HCT116 (cell line): ENCODE measurements at regions not wholly inside any gene's neighbourhood (a gene's known extent, or its start where the extent isn't known, plus 50 kb on each side); places are given as distances from the start of the nearest gene placed in this dataset.

Experiments used
- ATAC-seq: fragments of 200-7000 bp; cut with Tn5 transposase; 2 replicates; pipeline ENCODE4 v1.9.1; 2020; ENCODE audit warnings: mild to moderate bottlenecking, moderate library complexity
- BruUV-seq: library from RNA; stranded (reverse); fragments of 400-500 nt; replicated peaks from 2 replicates; lab custom pipeline; 2021; lab: Mats Ljungman, UMichigan
- CTCF ChIA-PET: fragments of 300-600 bp; sonication (Branson Sonifier 250); formaldehyde crosslinking; loops from one replicate; lab custom pipeline; 2021; ENCODE audit warnings: antibody characterized with exemption; lab: Charles Lee
- POLR2A ChIA-PET: fragments of 300-600, 350-600 bp; sonication (Branson Sonifier 250); formaldehyde crosslinking; loops from one replicate; lab custom pipeline; 2021; ENCODE audit warnings: antibody characterized with exemption; lab: Charles Lee
- RAD21 ChIA-PET, 2 experiments: fragments of 300-600 bp; sonication (Branson Sonifier 250); formaldehyde crosslinking; loops; one replicate each; lab custom pipeline; 2023; ENCODE audit warnings: low total read pairs in 2 of 2; ENCODE audit not compliant: uncharacterized antibody in 2 of 2, unreplicated experiment in 2 of 2, low non-redundant PET in 1 of 2; lab: Charles Lee
- DNase-seq: peaks from one replicate; pipeline ENCODE4 v3.0.0-alpha.2; 2010; ENCODE audit warnings: low read depth, low spot score
- H2AFZ ChIP-seq: fragments of 200-600 bp; shearing (Covaris generic), sonication (generic); 2 replicates; pipeline ENCODE4 v1.6.1; 2017; ENCODE audit warnings: low read depth, mixed run types, mixed read lengths, antibody characterized with exemption, low read length; ENCODE audit not compliant: poor library complexity, severe bottlenecking
- H3K27ac ChIP-seq: 2 replicates; pipeline ENCODE4 v1.5.1; 2012; ENCODE audit warnings: low read depth, low read length
- H3K27me3 ChIP-seq: fragments of 200-600 bp; sonication (generic); 2 replicates; pipeline ENCODE4 v1.6.1; 2016; ENCODE audit warnings: mixed run types, low read length, mixed read lengths; ENCODE audit not compliant: insufficient read depth
- H3K36me3 ChIP-seq, 2 experiments: fragments of 200-500 bp in 1 of 2; fragments of 200-600 bp in 1 of 2; sonication (Bioruptor generic) in 1 of 2; sonication (generic) in 1 of 2; 2 replicates each; pipeline versions ENCODE4 v1.5.1 to v1.6.1; 2014 to 2016; ENCODE audit warnings: low read length in 2 of 2, inconsistent platforms in 1 of 2, mixed read lengths in 1 of 2, mixed run types in 1 of 2; ENCODE audit not compliant: insufficient read depth in 2 of 2, control insufficient read depth in 1 of 2
- H3K4me1 ChIP-seq, 2 experiments: fragments of 200-600 bp in 1 of 2; sonication (generic) in 1 of 2; 2 replicates each; pipeline versions ENCODE4 v1.5.1 to v1.6.1; 2012 to 2017; ENCODE audit warnings: low read length in 2 of 2, inconsistent platforms in 1 of 2, mild to moderate bottlenecking in 1 of 2, mixed read lengths in 1 of 2, mixed run types in 1 of 2, moderate library complexity in 1 of 2; ENCODE audit not compliant: insufficient read depth in 2 of 2, control insufficient read depth in 1 of 2
- H3K4me2 ChIP-seq: fragments of 200-600 bp; sonication (generic); 2 replicates; pipeline ENCODE4 v1.6.1; 2017; ENCODE audit warnings: mixed run types, low read length, mixed read lengths
- H3K4me3 ChIP-seq, 2 experiments: fragments of 200-600 bp in 1 of 2; sonication (generic) in 1 of 2; replicated peaks in 1 of 2; 2 replicates each; pipeline ENCODE4 v1.5.1; 2011 to 2016; ENCODE audit warnings: low read length in 2 of 2, control low read depth in 1 of 2, low read depth in 1 of 2, mild to moderate bottlenecking in 1 of 2, mixed read lengths in 1 of 2, mixed run types in 1 of 2
- H3K79me2 ChIP-seq: fragments of 200-600 bp; sonication (generic); 2 replicates; pipeline ENCODE4 v1.6.1; 2017; ENCODE audit warnings: mild to moderate bottlenecking, mixed run types, low read length, moderate library complexity, mixed read lengths; ENCODE audit not compliant: insufficient read depth
- H3K9ac ChIP-seq: fragments of 200-600 bp; sonication (generic); 2 replicates; pipeline ENCODE4 v1.6.1; 2016; ENCODE audit warnings: low read length, mixed read lengths
- H3K9me2 ChIP-seq: fragments of 200-600 bp; sonication (generic), shearing (Covaris generic); 2 replicates; pipeline ENCODE4 v1.6.1; 2017; ENCODE audit warnings: mixed run types, mild to moderate bottlenecking, moderate library complexity; ENCODE audit not compliant: insufficient read depth
- H3K9me3 ChIP-seq, 2 experiments: fragments of 200-500 bp in 1 of 2; fragments of 200-600 bp in 1 of 2; sonication (Bioruptor generic) in 1 of 2; sonication (generic) in 1 of 2; 2 replicates each; pipeline ENCODE4 v1.6.1; 2014 to 2017; ENCODE audit warnings: low read length in 2 of 2, mixed read lengths in 2 of 2, inconsistent platforms in 1 of 2, low read depth in 1 of 2, mild to moderate bottlenecking in 1 of 2, mixed run types in 1 of 2, moderate library complexity in 1 of 2; ENCODE audit not compliant: control insufficient read depth in 1 of 2, insufficient read depth in 1 of 2
- H4K20me1 ChIP-seq: fragments of 200-600 bp; sonication (generic), shearing (Covaris generic); 2 replicates; pipeline ENCODE4 v1.6.1; 2017; ENCODE audit warnings: mixed run types, mild to moderate bottlenecking, moderate library complexity; ENCODE audit not compliant: insufficient read depth
- CBX3 ChIP-seq: IDR thresholded peaks from 2 replicates; pipeline ENCODE4 v1.6.1; 2012; ENCODE audit warnings: low read depth
- CEBPB ChIP-seq: IDR thresholded peaks from 2 replicates; pipeline ENCODE4 v1.6.1; 2012; ENCODE audit warnings: low read depth
- EGR1 ChIP-seq: IDR thresholded peaks from 2 replicates; pipeline ENCODE4 v1.6.1; 2012; ENCODE audit warnings: low read depth
- ELF1 ChIP-seq: IDR thresholded peaks from 2 replicates; pipeline ENCODE4 v1.6.1; 2012; ENCODE audit warnings: low read depth, borderline replicate concordance
- EZH2phosphoT487 ChIP-seq: fragments of 200-600 bp; IDR thresholded peaks from 2 replicates; pipeline ENCODE4 v1.6.1; 2018; ENCODE audit warnings: antibody characterized with exemption, borderline replicate concordance
- JUND ChIP-seq: IDR thresholded peaks from 2 replicates; pipeline ENCODE4 v1.6.1; 2012
- POLR2A ChIP-seq: IDR thresholded peaks from 2 replicates; pipeline ENCODE4 v1.7.0; 2011; ENCODE audit warnings: borderline replicate concordance; ENCODE audit not compliant: insufficient read depth, insufficient read length; ENCODE audit errors: extremely low read depth
- RAD21 ChIP-seq: IDR thresholded peaks from 2 replicates; pipeline ENCODE4 v1.6.1; 2012; ENCODE audit warnings: low read depth, mild to moderate bottlenecking
- SIN3A ChIP-seq: IDR thresholded peaks from 2 replicates; pipeline ENCODE4 v1.6.1; 2012; ENCODE audit warnings: low read depth
- SP1 ChIP-seq: IDR thresholded peaks from 2 replicates; pipeline ENCODE4 v1.6.1; 2012; ENCODE audit warnings: low read depth
- SRF ChIP-seq: IDR thresholded peaks from 2 replicates; pipeline ENCODE4 v1.6.1; 2012; ENCODE audit warnings: low read depth
- TCF7L2 ChIP-seq: IDR thresholded peaks from 2 replicates; pipeline ENCODE4 v1.7.0; 2011; ENCODE audit warnings: borderline replicate concordance, inconsistent platforms; ENCODE audit not compliant: insufficient read depth, insufficient read length; ENCODE audit errors: extremely low read depth
- ZFX ChIP-seq: fragments of 450-650 bp; IDR thresholded peaks from 2 replicates; pipeline ENCODE4 v1.6.1; 2017
- ZNF274 ChIP-seq: fragments of 200-500 bp; sonication (Bioruptor generic); IDR thresholded peaks from 2 replicates; pipeline ENCODE4 v1.6.1; 2014; ENCODE audit warnings: mild to moderate bottlenecking, low read depth, low read length, inconsistent platforms
- intact Hi-C: fragments of 100-400 bp; cut with micrococcal nuclease; formaldehyde crosslinking; loops from 2 replicates; pipeline ENCODE4 v1.10.0; 2022
- TF ChIP-seq, protein P1 (sequence below), 3 experiments: fragments of 200-600 bp in 1 of 3; sonication (generic) in 1 of 3; IDR thresholded peaks in 2 of 3; conservative IDR thresholded peaks in 1 of 3; 2 replicates each; pipeline ENCODE4 v1.5.1; 2012 to 2017; ENCODE audit warnings: low read depth in 2 of 3, low read length in 2 of 3, antibody characterized with exemption in 1 of 3, borderline replicate concordance in 1 of 3, control low read depth in 1 of 3, mild to moderate bottlenecking in 1 of 3, mixed read lengths in 1 of 3, mixed run types in 1 of 3, moderate library complexity in 1 of 3; ENCODE audit not compliant: insufficient read depth in 1 of 3
- TF ChIP-seq, protein P2 (sequence below): IDR thresholded peaks from 2 replicates; pipeline ENCODE4 v1.6.1; 2011; ENCODE audit warnings: mild to moderate bottlenecking, low read length, moderate library complexity; ENCODE audit not compliant: insufficient replicate concordance; ENCODE audit errors: extremely low read depth
- TF ChIP-seq, protein P3 (sequence below): IDR thresholded peaks from 2 replicates; pipeline ENCODE4 v1.6.1; 2012; ENCODE audit warnings: low read depth
- TF ChIP-seq, protein P4 (sequence below): IDR thresholded peaks from 2 replicates; pipeline ENCODE4 v1.6.1; 2012

DNA sequence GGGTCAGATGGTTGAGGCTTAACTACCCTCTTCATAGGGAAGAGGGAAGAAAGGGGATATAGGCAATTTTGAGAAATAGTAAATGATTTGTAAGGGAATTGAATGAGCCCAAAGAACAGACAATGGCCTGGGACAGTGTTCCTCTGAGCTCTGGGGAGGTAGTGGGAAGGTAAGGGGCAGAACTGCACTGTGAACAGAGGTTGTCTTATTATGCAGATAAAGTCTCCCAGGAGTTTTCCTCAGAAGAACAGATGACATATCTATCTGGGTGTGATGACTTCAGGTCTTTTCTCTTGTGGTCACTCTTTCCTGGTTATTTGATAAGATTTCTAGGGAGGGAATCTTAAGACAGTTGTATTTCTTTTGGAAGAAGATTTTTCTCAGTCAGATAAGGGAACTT, 296.1 kb downstream of the ZEB1 start:
- no peaks in the 10 kb centered on the region for H3K79me2 ChIP-seq
- ATAC-seq = no peak
- no peaks in the 10 kb centered on the region for H3K9me3 ChIP-seq
- no peaks in the 10 kb centered on the region for H3K27me3 ChIP-seq
- no peaks in the 10 kb centered on the region for H3K9me2 ChIP-seq
- no peak overlapping the region for H3K4me3 ChIP-seq
- RAD21 ChIA-PET = no interaction called here
- TF ChIP-seq CEBPB (no peak), EZH2phosphoT487 (no peak), POLR2A (no peak), EGR1 (no peak), JUND (no peak), ZFX (no peak), SP1 (no peak), TCF7L2 (no peak), SRF (no peak), ELF1 (no peak), SIN3A (no peak), ZNF274 (no peak), RAD21 (no peak), CBX3 (no peak)
- TF ChIP-seq, protein P1, sequence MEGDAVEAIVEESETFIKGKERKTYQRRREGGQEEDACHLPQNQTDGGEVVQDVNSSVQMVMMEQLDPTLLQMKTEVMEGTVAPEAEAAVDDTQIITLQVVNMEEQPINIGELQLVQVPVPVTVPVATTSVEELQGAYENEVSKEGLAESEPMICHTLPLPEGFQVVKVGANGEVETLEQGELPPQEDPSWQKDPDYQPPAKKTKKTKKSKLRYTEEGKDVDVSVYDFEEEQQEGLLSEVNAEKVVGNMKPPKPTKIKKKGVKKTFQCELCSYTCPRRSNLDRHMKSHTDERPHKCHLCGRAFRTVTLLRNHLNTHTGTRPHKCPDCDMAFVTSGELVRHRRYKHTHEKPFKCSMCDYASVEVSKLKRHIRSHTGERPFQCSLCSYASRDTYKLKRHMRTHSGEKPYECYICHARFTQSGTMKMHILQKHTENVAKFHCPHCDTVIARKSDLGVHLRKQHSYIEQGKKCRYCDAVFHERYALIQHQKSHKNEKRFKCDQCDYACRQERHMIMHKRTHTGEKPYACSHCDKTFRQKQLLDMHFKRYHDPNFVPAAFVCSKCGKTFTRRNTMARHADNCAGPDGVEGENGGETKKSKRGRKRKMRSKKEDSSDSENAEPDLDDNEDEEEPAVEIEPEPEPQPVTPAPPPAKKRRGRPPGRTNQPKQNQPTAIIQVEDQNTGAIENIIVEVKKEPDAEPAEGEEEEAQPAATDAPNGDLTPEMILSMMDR (IDR thresholded peaks at IDR 0.05 in 2 of 3, conservative IDR thresholded peaks at IDR 0.05 in 1 of 3; ENCODE audit: borderline replicate concordance in 1 of 3, insufficient read depth in 1 of 3, low read depth in 2 of 3, low read length in 2 of 3) = no peak
- TF ChIP-seq, protein P2, sequence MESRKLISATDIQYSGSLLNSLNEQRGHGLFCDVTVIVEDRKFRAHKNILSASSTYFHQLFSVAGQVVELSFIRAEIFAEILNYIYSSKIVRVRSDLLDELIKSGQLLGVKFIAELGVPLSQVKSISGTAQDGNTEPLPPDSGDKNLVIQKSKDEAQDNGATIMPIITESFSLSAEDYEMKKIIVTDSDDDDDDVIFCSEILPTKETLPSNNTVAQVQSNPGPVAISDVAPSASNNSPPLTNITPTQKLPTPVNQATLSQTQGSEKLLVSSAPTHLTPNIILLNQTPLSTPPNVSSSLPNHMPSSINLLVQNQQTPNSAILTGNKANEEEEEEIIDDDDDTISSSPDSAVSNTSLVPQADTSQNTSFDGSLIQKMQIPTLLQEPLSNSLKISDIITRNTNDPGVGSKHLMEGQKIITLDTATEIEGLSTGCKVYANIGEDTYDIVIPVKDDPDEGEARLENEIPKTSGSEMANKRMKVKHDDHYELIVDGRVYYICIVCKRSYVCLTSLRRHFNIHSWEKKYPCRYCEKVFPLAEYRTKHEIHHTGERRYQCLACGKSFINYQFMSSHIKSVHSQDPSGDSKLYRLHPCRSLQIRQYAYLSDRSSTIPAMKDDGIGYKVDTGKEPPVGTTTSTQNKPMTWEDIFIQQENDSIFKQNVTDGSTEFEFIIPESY = no peak
- TF ChIP-seq, protein P3, sequence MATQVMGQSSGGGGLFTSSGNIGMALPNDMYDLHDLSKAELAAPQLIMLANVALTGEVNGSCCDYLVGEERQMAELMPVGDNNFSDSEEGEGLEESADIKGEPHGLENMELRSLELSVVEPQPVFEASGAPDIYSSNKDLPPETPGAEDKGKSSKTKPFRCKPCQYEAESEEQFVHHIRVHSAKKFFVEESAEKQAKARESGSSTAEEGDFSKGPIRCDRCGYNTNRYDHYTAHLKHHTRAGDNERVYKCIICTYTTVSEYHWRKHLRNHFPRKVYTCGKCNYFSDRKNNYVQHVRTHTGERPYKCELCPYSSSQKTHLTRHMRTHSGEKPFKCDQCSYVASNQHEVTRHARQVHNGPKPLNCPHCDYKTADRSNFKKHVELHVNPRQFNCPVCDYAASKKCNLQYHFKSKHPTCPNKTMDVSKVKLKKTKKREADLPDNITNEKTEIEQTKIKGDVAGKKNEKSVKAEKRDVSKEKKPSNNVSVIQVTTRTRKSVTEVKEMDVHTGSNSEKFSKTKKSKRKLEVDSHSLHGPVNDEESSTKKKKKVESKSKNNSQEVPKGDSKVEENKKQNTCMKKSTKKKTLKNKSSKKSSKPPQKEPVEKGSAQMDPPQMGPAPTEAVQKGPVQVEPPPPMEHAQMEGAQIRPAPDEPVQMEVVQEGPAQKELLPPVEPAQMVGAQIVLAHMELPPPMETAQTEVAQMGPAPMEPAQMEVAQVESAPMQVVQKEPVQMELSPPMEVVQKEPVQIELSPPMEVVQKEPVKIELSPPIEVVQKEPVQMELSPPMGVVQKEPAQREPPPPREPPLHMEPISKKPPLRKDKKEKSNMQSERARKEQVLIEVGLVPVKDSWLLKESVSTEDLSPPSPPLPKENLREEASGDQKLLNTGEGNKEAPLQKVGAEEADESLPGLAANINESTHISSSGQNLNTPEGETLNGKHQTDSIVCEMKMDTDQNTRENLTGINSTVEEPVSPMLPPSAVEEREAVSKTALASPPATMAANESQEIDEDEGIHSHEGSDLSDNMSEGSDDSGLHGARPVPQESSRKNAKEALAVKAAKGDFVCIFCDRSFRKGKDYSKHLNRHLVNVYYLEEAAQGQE = no peak
- TF ChIP-seq, protein P4, sequence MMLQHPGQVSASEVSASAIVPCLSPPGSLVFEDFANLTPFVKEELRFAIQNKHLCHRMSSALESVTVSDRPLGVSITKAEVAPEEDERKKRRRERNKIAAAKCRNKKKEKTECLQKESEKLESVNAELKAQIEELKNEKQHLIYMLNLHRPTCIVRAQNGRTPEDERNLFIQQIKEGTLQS = no peak
- H3K4me2 ChIP-seq = no peak overlapping the region
- H2AFZ ChIP-seq = no peak overlapping the region
- no peak overlapping the region for H3K27ac ChIP-seq
- DNase-seq = no peak
- no peaks in the 10 kb centered on the region for H3K36me3 ChIP-seq
- H4K20me1 ChIP-seq = no peaks in the 10 kb centered on the region
- CTCF ChIA-PET = no interaction called here
- H3K9ac ChIP-seq = no peak overlapping the region
- intact Hi-C loops = no loop called here
- POLR2A ChIA-PET = no interaction called here
- peaks cover 0 to 6% of the 10 kb centered on the region in 2 experiments; a peak in 1 of 4 replicates for H3K4me1 ChIP-seq
- no TSS peak for BruUV-seq
